ENCODE measurements at regions not wholly inside any gene's neighbourhood (a gene's known extent, or its start where the extent isn't known, plus 50 kb on each side); places are given as distances from the start of the nearest gene placed in this dataset.
A peak's percentile ranks its signal among the peaks of the same experiment; 100 is the strongest.

DNA sequence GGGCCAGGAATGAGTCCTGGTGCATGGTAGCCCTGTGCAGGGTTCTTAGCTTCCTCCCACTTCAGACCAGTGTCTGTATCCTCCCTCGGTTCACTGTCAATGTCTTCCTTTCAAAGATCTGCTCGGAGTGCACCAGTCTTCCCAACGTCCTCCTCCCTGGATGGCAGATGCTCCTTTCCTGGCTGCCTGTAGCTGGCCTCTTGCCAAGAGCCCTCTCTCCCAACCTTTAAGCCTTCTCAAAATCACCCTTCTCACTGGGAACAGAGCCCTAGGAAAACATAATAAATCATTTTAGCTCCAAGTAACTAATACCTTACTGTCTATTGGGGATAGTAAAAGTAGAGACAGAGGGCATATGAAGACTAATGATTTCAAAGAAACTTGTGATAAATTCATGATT is 490.6 kb downstream of the CCSER2 start:
- no peak for DNase-seq (ENCODE audit: low spot score)
- in situ Hi-C loops (cut with MboI; ENCODE audit: low sequenced_read_pairs, unreplicated experiment) = no loop called here
- TF ChIP-seq, protein P1, sequence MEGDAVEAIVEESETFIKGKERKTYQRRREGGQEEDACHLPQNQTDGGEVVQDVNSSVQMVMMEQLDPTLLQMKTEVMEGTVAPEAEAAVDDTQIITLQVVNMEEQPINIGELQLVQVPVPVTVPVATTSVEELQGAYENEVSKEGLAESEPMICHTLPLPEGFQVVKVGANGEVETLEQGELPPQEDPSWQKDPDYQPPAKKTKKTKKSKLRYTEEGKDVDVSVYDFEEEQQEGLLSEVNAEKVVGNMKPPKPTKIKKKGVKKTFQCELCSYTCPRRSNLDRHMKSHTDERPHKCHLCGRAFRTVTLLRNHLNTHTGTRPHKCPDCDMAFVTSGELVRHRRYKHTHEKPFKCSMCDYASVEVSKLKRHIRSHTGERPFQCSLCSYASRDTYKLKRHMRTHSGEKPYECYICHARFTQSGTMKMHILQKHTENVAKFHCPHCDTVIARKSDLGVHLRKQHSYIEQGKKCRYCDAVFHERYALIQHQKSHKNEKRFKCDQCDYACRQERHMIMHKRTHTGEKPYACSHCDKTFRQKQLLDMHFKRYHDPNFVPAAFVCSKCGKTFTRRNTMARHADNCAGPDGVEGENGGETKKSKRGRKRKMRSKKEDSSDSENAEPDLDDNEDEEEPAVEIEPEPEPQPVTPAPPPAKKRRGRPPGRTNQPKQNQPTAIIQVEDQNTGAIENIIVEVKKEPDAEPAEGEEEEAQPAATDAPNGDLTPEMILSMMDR (IDR thresholded peaks at IDR 0.05; ENCODE audit: borderline replicate concordance, control extremely low read depth, extremely low read depth, insufficient read depth, missing control alignments) = no peak

GRCh38 chr10:84820120-84820519 is 491.7 kb downstream of the CCSER2 start:
- DNase-seq (ENCODE audit: low spot score) = no peak
- in situ Hi-C loops (cut with MboI; ENCODE audit: low sequenced_read_pairs, unreplicated experiment) = no loop called here
- TF ChIP-seq, protein P1 (IDR thresholded peaks at IDR 0.05; ENCODE audit: borderline replicate concordance, control extremely low read depth, extremely low read depth, insufficient read depth, missing control alignments) = peak; percentile 8

- DNase-seq (ENCODE audit: low spot score) = no peak
- TF ChIP-seq, protein P1 (IDR thresholded peaks at IDR 0.05; ENCODE audit: borderline replicate concordance, control extremely low read depth, extremely low read depth, insufficient read depth, missing control alignments) = no peak
- in situ Hi-C loops (cut with MboI; ENCODE audit: low sequenced_read_pairs, unreplicated experiment) = no loop called here
These were observed 492.2 kb downstream of the CCSER2 start for GRCh38 chr10:84820596-84820995.

DNA sequence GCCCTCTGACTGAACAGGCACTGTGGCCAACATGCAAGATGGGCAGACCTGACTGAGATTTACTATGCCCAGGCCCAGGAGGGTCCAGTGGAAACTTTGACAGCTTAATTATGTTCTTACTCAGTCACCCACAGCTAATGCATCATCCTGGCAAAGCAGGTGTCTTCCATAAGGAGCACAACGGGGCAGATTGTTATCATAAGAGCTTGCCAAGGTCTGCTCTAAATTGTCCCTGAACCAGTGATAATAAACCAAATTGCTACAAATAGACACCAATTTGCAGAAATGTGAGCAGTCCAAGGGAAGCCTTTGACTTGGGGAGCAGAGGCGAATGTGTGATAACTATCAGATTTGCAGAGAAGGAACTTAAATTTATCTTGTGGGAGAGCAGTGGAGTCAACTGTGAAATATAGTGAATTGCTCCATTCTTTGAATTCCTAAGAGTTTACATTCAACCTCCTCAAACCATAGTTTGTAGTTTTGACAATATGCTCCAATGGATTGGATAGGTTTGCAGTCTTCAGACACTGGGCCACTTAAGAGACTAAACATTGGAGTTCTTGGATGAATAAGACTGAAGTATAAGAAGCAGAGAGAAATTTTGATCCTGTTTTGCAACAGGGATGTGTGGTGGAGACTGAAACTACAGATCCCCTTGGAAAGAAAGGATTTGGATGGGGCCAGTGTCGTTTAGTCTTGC is 494.7 kb downstream of the CCSER2 start:
- TF ChIP-seq, protein P1 (IDR thresholded peaks at IDR 0.05; ENCODE audit: borderline replicate concordance, control extremely low read depth, extremely low read depth, insufficient read depth, missing control alignments) = no peak
- in situ Hi-C loops (cut with MboI; ENCODE audit: low sequenced_read_pairs, unreplicated experiment) = no loop called here
- no peak for DNase-seq (ENCODE audit: low spot score)

GRCh38 chr10:84824525-84824924 is 496.1 kb downstream of the CCSER2 start:
- in situ Hi-C loops (cut with MboI; ENCODE audit: low sequenced_read_pairs, unreplicated experiment) = no loop called here
- DNase-seq (ENCODE audit: low spot score) = no peak
- TF ChIP-seq, protein P1 (IDR thresholded peaks at IDR 0.05; ENCODE audit: borderline replicate concordance, control extremely low read depth, extremely low read depth, insufficient read depth, missing control alignments) = no peak

DNA sequence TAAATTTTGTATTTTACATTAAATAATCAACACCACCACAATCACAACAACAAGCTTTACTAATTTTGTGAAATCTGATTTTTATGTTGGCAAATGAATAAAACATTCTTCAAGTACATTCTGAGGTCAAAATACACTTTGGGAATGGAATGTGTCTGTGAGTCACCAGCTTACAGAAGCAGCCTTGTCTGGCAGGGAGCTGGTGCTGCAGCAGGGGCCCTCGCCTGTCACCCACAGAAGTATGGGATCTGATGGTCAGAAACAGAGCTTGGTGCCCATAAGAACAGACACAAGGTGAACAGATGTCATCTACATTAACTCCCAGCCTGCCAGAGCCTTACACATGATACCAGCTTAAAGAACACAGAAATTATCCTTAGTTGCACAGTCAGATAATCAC is 496.9 kb downstream of the CCSER2 start:
- DNase-seq (ENCODE audit: low spot score) = no peak
- in situ Hi-C loops (cut with MboI; ENCODE audit: low sequenced_read_pairs, unreplicated experiment) = no loop called here
- TF ChIP-seq, protein P1 (IDR thresholded peaks at IDR 0.05; ENCODE audit: borderline replicate concordance, control extremely low read depth, extremely low read depth, insufficient read depth, missing control alignments) = no peak

All from GM13976 (cell line).